Keratinocyte (primary cell): ENCODE measurements at regions not wholly inside any gene's neighbourhood (a gene's known extent, or its start where the extent isn't known, plus 50 kb on each side); places are given as distances from the start of the nearest gene placed in this dataset.

Source experiments
- CTCF ChIP-seq, 3 experiments: IDR thresholded peaks in 1 of 3; conservative IDR thresholded peaks in 1 of 3; optimal IDR thresholded peaks in 1 of 3; 2 replicates in 2 of 3; 3 replicates in 1 of 3; pipeline versions ENCODE3 to v1.5.1; 2011; ENCODE audit warnings: low read length in 3 of 3, mild to moderate bottlenecking in 3 of 3, moderate library complexity in 2 of 3, control low read depth in 1 of 3, inconsistent platforms in 1 of 3; ENCODE audit not compliant: insufficient read depth in 2 of 3; ENCODE audit errors: extremely low read depth in 1 of 3
- EZH2 ChIP-seq: IDR thresholded peaks from one replicate; pipeline ENCODE4 v1.6.1; 2012; ENCODE audit warnings: inconsistent platforms, mild to moderate bottlenecking, low read length, moderate library complexity

GRCh38 chr18:39406941-39407340, 1841.3 kb upstream of the CELF4 start:
- TF ChIP-seq CTCF (optimal IDR thresholded peaks at IDR 0.05 in 1 of 3, IDR thresholded peaks at IDR 0.05 in 1 of 3, conservative IDR thresholded peaks at IDR 0.05 in 1 of 3; ENCODE audit: extremely low read depth in 1 of 3, insufficient read depth in 2 of 3, low read length in 3 of 3) (no peak), EZH2 (no peak)
